Bronchial epithelial cell (primary cell): ENCODE measurements at regions not wholly inside any gene's neighbourhood (a gene's known extent, or its start where the extent isn't known, plus 50 kb on each side); places are given as distances from the start of the nearest gene placed in this dataset.

ENCODE experiments used
- DNase-seq: peaks from one replicate; pipeline ENCODE4 v3.0.0-alpha.2; 2010; ENCODE audit warnings: low read depth
- FAIRE-seq: peaks from 2 replicates; lab custom pipeline; 2011; peaks lifted over from hg19 to GRCh38; lab: Jason Lieb, UNC
- H3K27me3 ChIP-seq: 2 replicates; pipeline ENCODE4 v1.5.1; 2011; ENCODE audit warnings: low read length; ENCODE audit not compliant: control insufficient read depth, insufficient read depth
- H3K36me3 ChIP-seq: 2 replicates; pipeline ENCODE4 v1.5.1; 2011; ENCODE audit warnings: low read length; ENCODE audit not compliant: control insufficient read depth, insufficient read depth
- H3K4me3 ChIP-seq: 2 replicates; pipeline ENCODE4 v1.5.1; 2011; ENCODE audit warnings: mild to moderate bottlenecking, low read depth, low read length, control low read depth
- CTCF ChIP-seq: IDR thresholded peaks from 2 replicates; pipeline ENCODE4 v1.5.1; 2011; ENCODE audit warnings: mild to moderate bottlenecking, moderate library complexity, low read length, control low read depth, inconsistent platforms; ENCODE audit not compliant: insufficient read depth, severe bottlenecking

- DNase-seq (no peak), FAIRE-seq (no peak)
- no peak for TF ChIP-seq CTCF
- H3K27me3 ChIP-seq, result no peaks in the 10 kb centered on the region
- no peak overlapping the region for H3K4me3 ChIP-seq
- H3K36me3 ChIP-seq, result no peaks in the 10 kb centered on the region
Measured at GRCh38 chr6:27631609-27631916, 158.7 kb upstream of the ZNF184 start.

GRCh38 chr6:27630727-27631608, 158.1 kb upstream of the ZNF184 start:
- H3K36me3 ChIP-seq, result no peaks in the 10 kb centered on the region
- peak; percentile 38 for TF ChIP-seq CTCF
- no peaks in the 10 kb centered on the region for H3K27me3 ChIP-seq
- peak overlapping the region; percentile 40 for H3K4me3 ChIP-seq
- FAIRE-seq, result no peak
- DNase-seq, result peak; percentile 60

GRCh38 chr6:27624694-27625262, 151.9 kb upstream of the ZNF184 start:
- TF ChIP-seq CTCF, result no peak
- FAIRE-seq (no peak), DNase-seq (no peak)
- no peak overlapping the region for H3K4me3 ChIP-seq
- no peaks in the 10 kb centered on the region for H3K36me3 ChIP-seq
- H3K27me3 ChIP-seq, result no peaks in the 10 kb centered on the region

- no peak for DNase-seq
- no peak for FAIRE-seq
- Histone ChIP-seq H3K27me3 (no peaks in the 10 kb centered on the region), H3K4me3 (no peak overlapping the region), H3K36me3 (no peaks in the 10 kb centered on the region)
- TF ChIP-seq CTCF, result no peak
Measured at GRCh38 chr6:27623103-27623502, 150.2 kb upstream of the ZNF184 start.

- Histone ChIP-seq H3K27me3 (no peaks in the 10 kb centered on the region), H3K36me3 (no peaks in the 10 kb centered on the region), H3K4me3 (no peak overlapping the region)
- no peak for FAIRE-seq
- no peak for DNase-seq
- TF ChIP-seq CTCF, result no peak
Measured at GRCh38 chr6:27619436-27619835, 146.5 kb upstream of the ZNF184 start.
